GM12872 (cell line): ENCODE measurements at regions not wholly inside any gene's neighbourhood (a gene's known extent, or its start where the extent isn't known, plus 50 kb on each side); places are given as distances from the start of the nearest gene placed in this dataset.

Source experiments
- TF ChIP-seq, protein P1 (sequence below): IDR thresholded peaks from 3 replicates; pipeline ENCODE4 v1.5.1; 2011; ENCODE audit warnings: low read depth, mild to moderate bottlenecking, low read length, moderate library complexity; ENCODE audit not compliant: insufficient read depth

DNA sequence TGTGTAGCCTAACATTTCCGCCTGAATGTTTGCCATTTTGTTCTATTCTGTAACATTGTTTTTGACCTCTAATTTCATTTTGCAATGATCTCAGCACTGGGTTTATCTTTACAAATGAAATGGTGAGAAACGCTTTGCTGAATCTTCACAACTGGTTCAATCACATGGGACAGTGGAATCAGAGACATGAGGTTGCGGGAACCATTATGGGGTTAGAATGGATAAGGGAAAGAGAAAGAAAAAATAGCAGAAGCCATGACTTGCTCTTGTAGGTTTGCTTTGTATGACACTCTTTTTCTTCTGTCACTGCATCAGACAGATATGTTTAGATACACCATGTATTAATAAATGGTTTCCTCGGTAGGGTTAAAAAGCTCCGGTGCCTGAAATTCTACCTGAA lies 114.3 kb upstream of the PELI1 start:
- TF ChIP-seq, protein P1, sequence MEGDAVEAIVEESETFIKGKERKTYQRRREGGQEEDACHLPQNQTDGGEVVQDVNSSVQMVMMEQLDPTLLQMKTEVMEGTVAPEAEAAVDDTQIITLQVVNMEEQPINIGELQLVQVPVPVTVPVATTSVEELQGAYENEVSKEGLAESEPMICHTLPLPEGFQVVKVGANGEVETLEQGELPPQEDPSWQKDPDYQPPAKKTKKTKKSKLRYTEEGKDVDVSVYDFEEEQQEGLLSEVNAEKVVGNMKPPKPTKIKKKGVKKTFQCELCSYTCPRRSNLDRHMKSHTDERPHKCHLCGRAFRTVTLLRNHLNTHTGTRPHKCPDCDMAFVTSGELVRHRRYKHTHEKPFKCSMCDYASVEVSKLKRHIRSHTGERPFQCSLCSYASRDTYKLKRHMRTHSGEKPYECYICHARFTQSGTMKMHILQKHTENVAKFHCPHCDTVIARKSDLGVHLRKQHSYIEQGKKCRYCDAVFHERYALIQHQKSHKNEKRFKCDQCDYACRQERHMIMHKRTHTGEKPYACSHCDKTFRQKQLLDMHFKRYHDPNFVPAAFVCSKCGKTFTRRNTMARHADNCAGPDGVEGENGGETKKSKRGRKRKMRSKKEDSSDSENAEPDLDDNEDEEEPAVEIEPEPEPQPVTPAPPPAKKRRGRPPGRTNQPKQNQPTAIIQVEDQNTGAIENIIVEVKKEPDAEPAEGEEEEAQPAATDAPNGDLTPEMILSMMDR, result no peak

DNA sequence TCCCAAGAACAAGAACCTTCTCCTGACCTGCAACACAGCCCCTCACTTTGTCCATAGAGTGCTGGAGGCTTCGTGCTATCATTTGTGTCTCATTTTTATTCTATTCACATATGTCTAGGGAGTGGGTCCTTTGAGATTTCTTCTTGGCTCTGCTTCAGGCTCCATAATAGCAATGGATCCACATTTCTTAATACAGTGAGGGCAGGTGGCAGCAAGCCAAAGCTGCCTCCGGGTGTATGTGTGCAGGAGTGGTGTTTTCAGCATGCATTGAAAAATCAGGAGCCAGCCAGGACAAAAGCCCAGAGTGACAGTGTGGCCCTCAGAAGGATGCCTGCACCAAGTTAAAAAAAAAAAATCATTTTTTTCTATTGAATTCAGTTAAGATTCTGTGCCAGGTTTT lies 115.1 kb upstream of the PELI1 start:
- TF ChIP-seq, protein P1, result no peak

DNA sequence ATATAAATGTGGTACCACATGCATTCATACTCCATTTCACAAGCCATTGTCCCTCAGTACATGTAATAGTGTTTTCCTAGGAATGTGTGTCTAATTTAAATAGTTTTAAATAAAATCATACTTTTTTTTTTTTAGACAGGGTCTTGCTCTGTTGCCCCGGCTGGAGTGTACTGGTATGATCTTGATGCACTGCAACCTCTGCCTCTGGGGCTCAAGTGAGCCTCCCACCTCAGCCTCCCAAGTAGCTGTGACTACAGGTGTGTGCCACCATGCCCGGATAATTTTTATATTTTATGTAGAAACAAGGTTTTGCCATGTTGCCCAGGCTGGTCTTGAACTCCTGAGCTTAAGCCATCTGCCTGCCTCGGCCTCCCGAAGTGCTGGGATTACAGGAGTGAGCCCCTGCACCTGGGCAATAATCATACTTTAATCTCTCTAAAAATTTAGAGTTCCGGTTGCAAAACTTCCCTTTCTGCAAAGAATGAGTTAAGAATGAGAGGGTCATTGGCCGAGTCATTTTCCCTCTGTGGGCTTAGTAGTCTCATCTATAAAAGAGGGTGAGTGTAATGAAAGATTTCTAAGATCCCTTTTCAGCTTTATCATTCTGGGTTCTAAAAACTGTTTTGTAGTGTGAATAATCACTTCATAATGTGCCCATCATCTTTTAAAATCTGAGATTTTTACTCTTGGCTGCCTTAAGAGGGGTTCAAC lies 116.0 kb upstream of the PELI1 start:
- TF ChIP-seq, protein P1, result no peak

DNA sequence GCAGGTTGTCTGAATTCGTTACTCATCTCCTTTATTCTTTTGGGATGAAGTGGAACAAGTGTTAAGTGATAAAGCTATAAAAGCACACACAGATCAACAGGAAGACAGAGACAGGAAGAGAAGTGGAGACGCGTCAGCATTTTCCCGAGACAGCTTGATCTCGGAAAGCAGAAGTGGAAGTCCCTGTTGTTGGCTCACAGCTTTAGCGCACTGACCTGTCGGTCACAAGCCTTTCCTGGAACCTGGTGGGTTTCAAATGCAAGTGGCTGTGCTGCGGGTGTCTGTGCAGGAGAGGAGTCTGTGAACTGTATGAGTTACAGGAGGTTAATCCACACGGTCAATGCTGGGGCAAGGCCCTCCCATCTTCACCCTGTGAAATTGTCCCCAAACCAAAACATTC lies 116.6 kb upstream of the PELI1 start:
- TF ChIP-seq, protein P1, result no peak

DNA sequence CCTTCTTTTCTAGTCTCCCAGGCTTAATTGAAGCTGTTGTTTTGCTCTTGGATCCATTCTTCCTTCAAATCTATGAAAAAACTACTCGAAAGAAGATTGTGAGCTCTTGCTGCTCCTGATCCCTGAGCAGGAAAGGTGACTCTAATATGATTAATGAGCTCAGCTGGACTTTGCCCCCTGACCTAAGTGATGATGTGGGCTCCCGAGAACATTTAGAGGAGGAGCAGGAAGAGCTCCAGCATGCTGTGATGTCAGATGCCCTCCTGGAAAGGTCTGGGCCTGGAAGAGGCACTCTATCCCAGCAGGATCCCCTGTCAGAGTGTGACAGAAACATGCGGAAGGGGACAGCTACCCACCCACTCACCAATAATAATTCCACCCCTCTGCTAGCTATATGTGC lies 117.9 kb upstream of the PELI1 start:
- TF ChIP-seq, protein P1, result no peak

DNA sequence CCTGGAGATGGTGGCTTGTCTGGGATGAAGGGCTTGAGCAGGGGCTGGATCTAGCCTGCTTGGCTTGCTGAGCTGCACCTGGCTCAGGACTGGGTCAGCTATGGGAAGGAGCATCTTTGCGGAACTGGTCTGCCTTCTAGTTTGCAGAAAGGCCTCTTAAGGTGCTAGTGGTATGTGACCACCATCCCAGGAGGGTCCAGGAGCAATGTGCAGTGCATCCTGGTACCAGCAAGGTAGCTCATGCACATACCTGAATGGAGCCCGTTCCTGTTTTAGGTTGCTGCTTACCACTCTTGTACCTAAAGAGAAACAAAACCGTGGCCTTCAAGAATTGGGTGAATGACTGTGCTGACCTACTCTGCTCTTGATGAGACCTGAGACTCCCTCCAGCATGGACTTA lies 118.6 kb upstream of the PELI1 start:
- TF ChIP-seq, protein P1, result no peak

DNA sequence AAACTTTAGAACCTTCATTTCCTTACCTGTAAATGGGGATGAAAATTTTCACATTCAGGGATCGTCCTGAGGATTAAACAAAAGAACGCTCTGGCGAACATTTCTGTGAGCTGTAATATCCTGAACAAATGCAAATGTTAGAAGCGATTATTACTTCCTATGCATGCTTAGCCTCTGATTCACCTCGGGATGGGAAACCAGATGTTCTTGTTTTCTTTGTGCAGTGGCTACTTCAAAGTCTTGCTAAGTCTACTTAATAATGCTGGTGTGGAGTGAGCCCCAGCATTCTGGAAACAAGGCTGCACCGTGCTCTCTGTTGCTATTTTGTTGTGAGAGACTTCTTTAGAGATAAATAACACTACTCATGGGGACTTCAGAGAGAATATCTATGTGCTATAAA lies 119.1 kb upstream of the PELI1 start:
- TF ChIP-seq, protein P1, result no peak
